Naive thymus-derived CD8-positive, alpha-beta T cell (primary cell): ENCODE measurements at regions not wholly inside any gene's neighbourhood (a gene's known extent, or its start where the extent isn't known, plus 50 kb on each side); places are given as distances from the start of the nearest gene placed in this dataset.

Experiments used
- ATAC-seq, 2 donors: fragments of 150-1000 bp; cut with Tn5 transposase in 1 of 2; sonication (Bioruptor Pico), chemical (Tn5 transposase) in 1 of 2; 1 replicate in 1 of 2; 2 replicates in 1 of 2; pipeline ENCODE4 v1.10.0; 2021; ENCODE audit warnings: mild to moderate bottlenecking in 2 of 2, moderate library complexity in 2 of 2
- POLR2A ChIA-PET: fragments of 350-600 bp; sonication (Branson Sonifier 250); formaldehyde crosslinking; loops from one replicate; lab custom pipeline; 2021; ENCODE audit warnings: antibody characterized with exemption; lab: Charles Lee
- DNase-seq, 10 donors: peaks; one replicate each; pipeline versions ENCODE4 v3.0.0 to v3.0.0-alpha.2; 2020 to 2022
- H3K27ac Mint-ChIP-seq, 10 donors: one replicate each; pipeline ENCODE4 v1.8.0; 2020 to 2022; ENCODE audit warnings: mild to moderate bottlenecking in 10 of 10, mixed read lengths in 10 of 10, moderate library complexity in 4 of 10, inconsistent platforms in 1 of 10
- H3K27me3 Mint-ChIP-seq, 5 donors: one replicate each; pipeline ENCODE4 v1.8.0; 2021 to 2022; ENCODE audit warnings: mixed read lengths in 5 of 5
- H3K36me3 Mint-ChIP-seq, 3 donors: one replicate each; pipeline ENCODE4 v1.8.0; 2020 to 2022; ENCODE audit warnings: mixed read lengths in 3 of 3, mild to moderate bottlenecking in 2 of 3, inconsistent platforms in 1 of 3
- H3K4me1 Mint-ChIP-seq, 4 donors: one replicate each; pipeline ENCODE4 v1.8.0; 2021 to 2022; ENCODE audit warnings: mixed read lengths in 4 of 4
- H3K4me3 Mint-ChIP-seq, 10 donors: one replicate each; pipeline ENCODE4 v1.8.0; 2020 to 2022; ENCODE audit warnings: mild to moderate bottlenecking in 10 of 10, mixed read lengths in 10 of 10, moderate library complexity in 6 of 10, inconsistent platforms in 1 of 10
- H3K9me3 Mint-ChIP-seq, 9 donors: one replicate each; pipeline ENCODE4 v1.8.0; 2020 to 2022; ENCODE audit warnings: mixed read lengths in 9 of 9, mild to moderate bottlenecking in 3 of 9, inconsistent platforms in 1 of 9, moderate library complexity in 1 of 9

DNA sequence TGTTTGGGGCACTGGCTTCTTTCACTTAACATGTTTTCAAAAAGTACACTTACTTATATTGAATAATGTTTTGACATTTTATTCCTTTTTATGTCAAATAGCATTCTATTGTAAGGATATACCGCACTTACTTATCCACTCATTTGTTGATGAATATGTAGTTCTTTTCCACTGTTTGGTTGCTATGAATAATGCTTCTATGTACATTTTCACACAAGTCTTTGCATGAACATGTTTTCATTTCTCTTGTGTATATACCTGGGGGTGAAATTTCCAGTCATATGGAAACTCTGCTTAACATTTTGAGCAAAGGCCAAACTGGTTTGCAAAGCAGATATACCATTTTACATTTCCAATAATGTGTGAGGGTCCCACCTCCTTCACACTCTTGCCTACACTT is 202.3 kb upstream of the GGTLC1 start:
- POLR2A ChIA-PET = no interaction called here
- Mint-ChIP-seq H3K36me3 (peaks cover 0 to 11% (median 0%) of the 10 kb centered on the region in 3 donors), H3K27ac (no peak overlapping the region), H3K4me1 (no peaks in the 10 kb centered on the region), H3K9me3 (peaks cover 0 to 19% (median 9%) of the 10 kb centered on the region in 9 donors), H3K4me3 (no peak overlapping the region), H3K27me3 (no peaks in the 10 kb centered on the region)
- DNase-seq (no peak), ATAC-seq (no peak)

DNA sequence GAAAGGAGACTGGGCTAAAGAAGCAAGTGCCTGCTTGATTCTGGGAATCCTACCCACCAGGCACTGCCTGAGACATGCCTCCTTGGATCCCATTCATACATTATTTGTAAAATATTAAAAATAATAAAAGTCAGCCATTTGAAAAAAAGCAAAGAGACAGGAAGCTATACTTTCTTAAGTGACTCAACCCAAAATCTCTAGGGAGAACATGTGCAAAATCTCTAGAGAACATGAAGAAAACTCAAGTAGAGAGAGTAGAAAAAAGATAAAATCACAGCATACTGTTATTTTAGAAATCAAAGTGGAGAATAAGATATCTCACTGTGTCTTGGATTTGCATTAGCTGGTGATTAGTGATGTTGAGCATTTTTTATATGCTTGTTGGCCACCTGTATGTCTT is 197.2 kb upstream of the GGTLC1 start:
- Mint-ChIP-seq H3K27me3 (peaks cover 0 to 5% (median 0%) of the 10 kb centered on the region in 5 donors), H3K4me1 (no peaks in the 10 kb centered on the region), H3K9me3 (peaks cover 0 to 13% (median 6%) of the 10 kb centered on the region in 9 donors), H3K36me3 (peaks cover 0 to 7% (median 0%) of the 10 kb centered on the region in 3 donors), H3K27ac (no peak overlapping the region), H3K4me3 (no peak overlapping the region)
- no peak for DNase-seq
- POLR2A ChIA-PET = no interaction called here
- no peak for ATAC-seq

DNA sequence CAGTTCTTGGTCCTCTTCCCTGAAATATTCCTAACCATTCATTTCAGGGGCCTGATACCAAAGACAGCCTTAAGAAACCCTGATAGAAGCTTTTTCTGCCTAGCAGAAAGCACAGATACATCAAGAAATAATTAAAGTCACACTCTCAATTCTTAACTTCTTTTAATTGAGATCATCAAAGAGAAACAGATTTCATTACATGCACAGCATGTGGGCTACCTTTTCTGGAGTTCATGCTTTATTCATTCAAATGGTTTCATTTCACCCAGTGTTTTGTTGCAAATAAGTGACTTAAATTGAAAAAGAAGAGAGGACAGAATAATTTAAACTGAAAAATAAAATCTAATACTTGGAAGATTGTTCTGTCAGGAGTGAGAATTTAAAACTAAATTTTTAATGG is 192.6 kb upstream of the GGTLC1 start:
- no peaks in the 10 kb centered on the region for H3K36me3 Mint-ChIP-seq
- peaks cover 0 to 21% (median 9%) of the 10 kb centered on the region in 5 donors for H3K27me3 Mint-ChIP-seq
- H3K4me1 Mint-ChIP-seq = no peaks in the 10 kb centered on the region
- no peak overlapping the region for H3K27ac Mint-ChIP-seq
- H3K9me3 Mint-ChIP-seq = peaks cover 0 to 2% (median 0%) of the 10 kb centered on the region in 9 donors
- no peak for ATAC-seq
- no peak for DNase-seq
- H3K4me3 Mint-ChIP-seq = no peak overlapping the region
- POLR2A ChIA-PET = no interaction called here

DNA sequence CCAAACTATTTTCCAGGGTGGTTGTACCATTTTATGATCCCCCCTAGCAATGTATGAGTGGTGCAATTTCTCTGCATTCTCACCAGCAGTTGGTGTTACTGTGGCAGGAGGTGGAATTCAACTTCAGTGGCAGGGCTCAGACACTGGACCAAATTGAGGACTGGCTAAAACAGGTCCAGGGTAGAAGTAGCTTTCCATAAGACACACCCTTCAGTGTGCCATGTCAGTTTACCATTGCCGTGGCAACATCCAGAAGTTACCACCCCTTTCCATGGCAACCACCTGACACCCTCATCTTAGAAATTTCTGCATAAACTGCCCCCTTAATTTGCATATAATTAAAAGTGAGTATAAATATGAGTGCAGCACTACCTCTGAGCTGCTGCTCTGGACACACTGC is 180.7 kb upstream of the GGTLC1 start:
- POLR2A ChIA-PET = no interaction called here
- no peaks in the 10 kb centered on the region for H3K4me1 Mint-ChIP-seq
- DNase-seq (no peak), ATAC-seq (no peak)
- no peak overlapping the region for H3K27ac Mint-ChIP-seq
- peaks cover 0 to 15% (median 12%) of the 10 kb centered on the region in 3 donors for H3K36me3 Mint-ChIP-seq
- H3K4me3 Mint-ChIP-seq = no peak overlapping the region
- H3K27me3 Mint-ChIP-seq = peaks cover 0 to 10% (median 2%) of the 10 kb centered on the region in 5 donors
- H3K9me3 Mint-ChIP-seq = peaks cover 4 to 23% (median 17%) of the 10 kb centered on the region in 9 donors

DNA sequence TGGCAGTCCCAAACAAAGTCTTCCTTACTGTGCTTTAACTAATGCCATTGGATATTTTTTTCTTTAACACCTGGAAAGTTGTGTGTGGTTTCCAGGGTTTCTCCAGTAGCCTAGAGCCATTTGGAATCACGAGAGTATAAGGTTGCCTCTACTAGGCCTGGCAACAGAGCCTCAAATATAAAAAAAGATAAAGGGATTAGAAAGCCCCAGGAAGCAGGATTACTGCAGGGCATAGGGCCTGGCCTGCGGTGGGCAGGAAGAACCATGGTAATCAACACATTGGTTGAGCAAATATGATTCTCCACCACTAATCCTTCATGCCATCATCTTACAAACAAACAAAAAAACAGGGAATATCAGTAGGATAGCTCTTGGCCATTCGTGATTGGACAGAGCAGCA is 177.8 kb upstream of the GGTLC1 start:
- H3K27ac Mint-ChIP-seq = no peak overlapping the region
- POLR2A ChIA-PET = no interaction called here
- no peak overlapping the region for H3K4me3 Mint-ChIP-seq
- H3K4me1 Mint-ChIP-seq = peaks cover 0 to 2% (median 0%) of the 10 kb centered on the region in 4 donors
- ATAC-seq (no peak), DNase-seq (no peak)
- peaks cover 0 to 2% (median 0%) of the 10 kb centered on the region in 5 donors for H3K27me3 Mint-ChIP-seq
- H3K36me3 Mint-ChIP-seq = peaks cover 0 to 2% (median under 1%) of the 10 kb centered on the region in 3 donors
- H3K9me3 Mint-ChIP-seq = peaks cover 0 to 5% (median 1%) of the 10 kb centered on the region in 9 donors

DNA sequence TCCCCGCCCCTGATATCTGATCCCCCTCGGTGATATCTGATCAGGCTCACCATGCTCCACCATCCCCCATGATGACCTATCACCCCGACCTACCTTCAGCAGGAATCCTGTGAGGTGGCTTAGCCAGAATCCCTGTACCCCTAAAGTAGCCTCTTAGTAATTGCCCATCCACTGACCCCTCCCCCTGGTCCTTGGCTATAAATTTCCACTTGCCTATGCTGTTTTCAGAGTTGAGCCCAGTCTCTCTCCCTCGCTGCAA is 177.5 kb upstream of the GGTLC1 start:
- POLR2A ChIA-PET = no interaction called here
- ATAC-seq = no peak
- Mint-ChIP-seq H3K4me3 (no peak overlapping the region), H3K36me3 (no peaks in the 10 kb centered on the region), H3K27ac (no peak overlapping the region), H3K9me3 (peaks cover 0 to 2% (median 0%) of the 10 kb centered on the region in 9 donors), H3K4me1 (peaks cover 0 to 2% (median 0%) of the 10 kb centered on the region in 4 donors), H3K27me3 (no peaks in the 10 kb centered on the region)
- DNase-seq = no peak

DNA sequence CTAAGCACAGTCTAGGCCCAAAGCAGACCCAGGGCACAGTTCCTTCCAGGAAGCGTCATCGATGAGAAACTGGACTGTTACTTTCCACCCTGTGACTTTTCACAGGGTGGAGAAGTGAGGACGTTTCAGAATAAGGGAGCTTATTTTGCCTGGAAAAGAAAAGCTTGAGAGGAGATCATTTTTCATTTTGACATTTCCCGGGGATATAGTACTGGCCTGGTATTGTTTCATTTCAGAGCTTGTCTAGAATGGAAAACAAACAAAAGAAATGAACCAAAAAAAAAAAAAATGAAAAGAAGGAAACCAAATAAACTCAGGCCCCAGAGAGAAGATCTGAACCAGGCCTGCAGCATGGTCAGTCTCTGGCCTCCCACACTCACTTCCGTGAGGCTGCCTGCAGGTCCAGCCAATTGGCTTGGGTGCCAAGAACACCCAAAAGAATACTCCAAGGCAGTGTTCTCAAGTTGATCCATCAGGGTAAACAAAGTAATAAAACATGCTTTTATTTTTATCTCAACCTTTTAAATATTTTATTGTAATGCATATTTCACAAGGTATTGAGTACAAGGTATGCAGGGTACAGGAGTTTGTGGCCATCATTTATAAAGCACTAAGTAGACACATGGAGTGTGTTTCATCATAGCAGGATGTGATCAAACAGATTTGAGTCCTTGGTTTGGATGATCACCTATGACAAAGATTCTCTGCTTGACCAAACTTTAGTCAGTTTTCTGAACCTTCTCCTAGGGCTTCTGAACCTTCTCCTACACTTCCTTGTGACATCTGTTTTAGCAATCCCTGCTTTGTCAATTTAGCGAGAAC is 176.9 kb upstream of the GGTLC1 start:
- Mint-ChIP-seq H3K36me3 (no peaks in the 10 kb centered on the region), H3K27ac (no peak overlapping the region), H3K4me3 (no peak overlapping the region), H3K4me1 (peaks cover 0 to 2% (median 0%) of the 10 kb centered on the region in 4 donors), H3K27me3 (no peaks in the 10 kb centered on the region), H3K9me3 (peaks cover 0 to 2% (median 0%) of the 10 kb centered on the region in 9 donors)
- DNase-seq = no peak
- ATAC-seq = no peak
- POLR2A ChIA-PET = no interaction called here

DNA sequence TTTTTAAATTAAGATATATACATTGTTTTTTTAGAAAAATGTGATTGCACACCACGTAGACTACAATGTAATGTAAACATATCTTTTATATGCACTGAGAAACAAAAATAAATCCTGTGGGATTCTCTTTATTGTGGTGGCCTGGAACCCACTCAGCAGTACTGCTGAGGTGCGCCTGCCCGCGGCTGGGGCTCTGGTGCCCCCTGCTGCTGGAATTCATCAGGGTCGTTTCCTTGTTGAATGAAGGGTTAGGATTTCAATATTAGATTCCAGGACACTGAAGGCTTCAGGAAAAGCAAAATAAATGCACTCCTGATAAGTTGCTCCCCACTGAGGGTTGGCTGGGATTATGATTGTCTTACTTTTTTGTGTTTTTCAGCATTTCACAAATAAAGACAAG is 175.8 kb upstream of the GGTLC1 start:
- Mint-ChIP-seq H3K27ac (no peak overlapping the region), H3K9me3 (peaks cover 0 to 2% (median 0%) of the 10 kb centered on the region in 9 donors), H3K4me3 (no peak overlapping the region), H3K4me1 (peaks cover 0 to 2% (median 0%) of the 10 kb centered on the region in 4 donors), H3K36me3 (no peaks in the 10 kb centered on the region), H3K27me3 (no peaks in the 10 kb centered on the region)
- POLR2A ChIA-PET = no interaction called here
- DNase-seq = peak in 3 of 10 donors; percentile 18 to 32 (median 20)
- ATAC-seq = no peak

DNA sequence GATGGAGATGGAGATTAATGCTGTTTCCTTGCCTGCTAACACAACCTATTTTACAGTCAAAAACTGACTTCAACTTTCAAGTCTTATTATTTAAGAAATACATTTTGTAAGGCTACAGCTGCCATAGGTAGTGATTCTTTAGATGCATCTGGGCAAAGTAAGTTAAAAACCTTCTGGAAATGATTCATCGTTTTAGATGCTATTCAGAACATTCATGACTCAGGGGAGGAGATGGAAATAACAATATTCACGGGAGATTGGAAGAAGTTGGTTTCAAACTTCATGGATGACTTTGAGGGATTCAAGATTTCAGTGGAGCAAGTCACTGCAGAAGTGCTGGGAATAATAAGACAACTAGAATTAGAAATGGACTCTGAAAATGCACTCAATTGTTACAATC is 174.9 kb upstream of the GGTLC1 start:
- no peaks in the 10 kb centered on the region for H3K27me3 Mint-ChIP-seq
- no peak for DNase-seq
- H3K4me1 Mint-ChIP-seq = peaks cover 0 to 2% (median 0%) of the 10 kb centered on the region in 4 donors
- no peak overlapping the region for H3K4me3 Mint-ChIP-seq
- POLR2A ChIA-PET = no interaction called here
- no peaks in the 10 kb centered on the region for H3K36me3 Mint-ChIP-seq
- H3K27ac Mint-ChIP-seq = no peak overlapping the region
- no peak for ATAC-seq
- H3K9me3 Mint-ChIP-seq = peaks cover 0 to 2% (median 0%) of the 10 kb centered on the region in 9 donors

DNA sequence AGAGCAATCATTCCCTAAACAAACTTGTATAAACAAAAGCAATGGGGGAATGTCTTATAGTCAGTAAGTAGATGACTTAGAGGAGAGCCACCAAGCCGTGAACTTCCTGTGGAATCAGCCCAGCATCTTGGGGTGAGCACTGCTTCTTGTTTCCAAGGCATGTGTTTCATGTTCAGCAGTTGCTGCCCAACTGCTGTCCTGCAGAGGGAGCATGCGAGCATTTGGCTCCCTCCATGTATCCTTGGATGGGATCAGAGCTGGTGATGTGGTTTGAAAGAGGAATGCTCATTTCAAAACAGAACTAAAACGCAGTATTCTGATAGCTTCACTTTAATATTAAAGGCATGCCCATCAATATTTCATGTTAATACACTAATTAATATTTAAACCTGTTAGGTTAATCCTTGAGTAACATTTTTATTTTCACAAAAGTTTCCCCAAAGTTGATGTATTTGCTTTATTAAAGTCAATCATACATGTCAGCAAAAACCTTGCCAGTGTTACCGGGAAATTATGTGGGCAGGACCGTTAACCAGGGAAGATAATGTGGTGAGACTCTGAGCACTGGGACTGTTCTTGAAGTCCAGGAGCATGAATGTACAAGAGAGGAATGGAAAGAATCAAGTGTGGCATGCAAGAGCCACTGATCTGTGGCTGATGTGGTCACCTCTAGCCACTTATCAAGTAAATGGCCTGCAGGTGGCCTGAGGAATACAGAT is 172.1 kb upstream of the GGTLC1 start:
- no peak overlapping the region for H3K4me3 Mint-ChIP-seq
- peak in 1 of 10 donors; percentile 12 for DNase-seq
- no peak for ATAC-seq

DNA sequence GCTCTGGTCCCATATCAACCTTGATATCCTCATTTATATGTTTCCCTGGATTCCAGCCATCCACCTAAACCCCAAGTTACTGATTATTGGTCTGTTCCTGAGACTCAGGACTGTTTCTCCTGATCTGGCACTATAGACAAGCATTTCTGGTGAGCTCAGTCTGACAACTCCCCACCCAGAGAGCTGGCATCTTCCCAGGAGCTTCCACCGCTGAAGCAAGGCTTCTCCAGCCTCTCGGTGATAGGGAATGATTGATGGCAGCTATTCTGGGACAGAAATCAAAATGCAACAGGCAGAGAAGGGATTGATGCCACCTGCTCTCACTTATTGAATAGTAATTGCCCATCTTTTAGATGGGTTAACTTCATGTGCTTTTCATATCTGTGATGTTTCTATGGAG is 169.7 kb upstream of the GGTLC1 start:
- Mint-ChIP-seq H3K9me3 (peaks cover 0 to 2% (median 0%) of the 10 kb centered on the region in 9 donors), H3K4me1 (peaks cover 0 to 7% (median 0%) of the 10 kb centered on the region in 4 donors), H3K27me3 (peaks cover 0 to 23% (median 13%) of the 10 kb centered on the region in 5 donors), H3K4me3 (no peak overlapping the region), H3K36me3 (no peaks in the 10 kb centered on the region), H3K27ac (peak overlapping the region in 1 of 10 donors; percentile 43)
- no peak for ATAC-seq
- DNase-seq = no peak
- POLR2A ChIA-PET = no interaction called here

More for the DNA sequence above, 172.1 kb upstream of the GGTLC1 start:
- Mint-ChIP-seq H3K27ac (no peak overlapping the region), H3K9me3 (peaks cover 0 to 2% (median 0%) of the 10 kb centered on the region in 9 donors), H3K27me3 (peaks cover 0 to 5% (median 0%) of the 10 kb centered on the region in 5 donors), H3K36me3 (no peaks in the 10 kb centered on the region), H3K4me1 (peaks cover 0 to 9% (median 0%) of the 10 kb centered on the region in 4 donors)
- POLR2A ChIA-PET = no interaction called here

DNA sequence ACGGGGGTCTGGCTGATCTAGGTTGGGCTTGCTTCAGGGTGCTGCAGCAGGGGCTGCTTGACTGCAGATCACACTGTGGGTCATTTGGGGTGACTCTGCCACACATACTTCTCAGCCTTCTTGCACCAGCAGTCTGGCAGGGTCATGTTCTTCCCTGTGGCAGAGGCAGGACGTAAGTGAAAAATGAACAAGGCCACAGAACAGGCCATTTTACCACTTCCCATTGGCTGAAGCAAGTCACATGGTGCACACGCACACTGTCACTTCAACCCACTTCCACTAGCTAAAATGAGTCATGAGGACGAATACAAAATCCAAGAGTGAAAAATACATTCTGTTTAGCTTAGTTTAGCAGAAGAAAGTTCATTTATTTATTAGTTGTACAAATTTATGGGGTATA is 168.6 kb upstream of the GGTLC1 start:
- Mint-ChIP-seq H3K9me3 (no peaks in the 10 kb centered on the region), H3K4me3 (no peak overlapping the region), H3K36me3 (no peaks in the 10 kb centered on the region), H3K27ac (peak overlapping the region in 3 of 10 donors; percentile 33 to 83 (median 57)), H3K27me3 (peaks cover 0 to 27% (median 13%) of the 10 kb centered on the region in 5 donors), H3K4me1 (peaks cover 0 to 7% (median 0%) of the 10 kb centered on the region in 4 donors)
- DNase-seq (peak in 2 of 10 donors; percentile 11 to 49), ATAC-seq (no peak)
- POLR2A ChIA-PET = no interaction called here
